ENCODE measurements at regions not wholly inside any gene's neighbourhood (a gene's known extent, or its start where the extent isn't known, plus 50 kb on each side); places are given as distances from the start of the nearest gene placed in this dataset.

GRCh38 chr2:7210712-7211111 lies 293.5 kb downstream of the RNF144A start:
- Histone ChIP-seq H3K27me3 (ENCODE audit: control insufficient read depth in 3 of 3, insufficient read depth in 3 of 3, low read depth in 1 of 3, low read length in 3 of 3) (no peaks in the 10 kb centered on the region), H4K91ac (ENCODE audit: low read depth, low read length, poor library complexity) (no peak overlapping the region), H3K27ac (replicated peaks; ENCODE audit: low read length) (no peak overlapping the region), H3K18ac (ENCODE audit: low read length) (no peak overlapping the region), H3K4me3 (ENCODE audit: low read length in 2 of 2) (no peak overlapping the region), H3K23ac (ENCODE audit: low read depth, low read length, poor library complexity) (no peak overlapping the region), H2BK5ac (ENCODE audit: low read length) (no peak overlapping the region), H3K4ac (ENCODE audit: low read length) (no peak overlapping the region), H3K14ac (ENCODE audit: low read length) (no peak overlapping the region), H2BK15ac (ENCODE audit: low read length) (no peak overlapping the region), H2BK12ac (ENCODE audit: low read length) (no peak overlapping the region), H3K79me1 (ENCODE audit: low read depth, low read length) (no peaks in the 10 kb centered on the region), H3K4me2 (ENCODE audit: insufficient read depth, low read length, poor library complexity, severe bottlenecking) (no peak overlapping the region), H3K9ac (ENCODE audit: low read depth, low read length, poor library complexity) (no peak overlapping the region), H2AFZ (ENCODE audit: low read length) (no peak overlapping the region), H2AK5ac (ENCODE audit: low read depth, low read length) (no peak overlapping the region), H3K9me3 (replicated peaks in 1 of 2; ENCODE audit: control insufficient read depth in 2 of 2, insufficient read depth in 1 of 2, low read depth in 1 of 2, low read length in 2 of 2) (no peaks in the 10 kb centered on the region), H4K8ac (ENCODE audit: low read depth, low read length) (no peak overlapping the region), H3K4me1 (ENCODE audit: control insufficient read depth in 2 of 2, insufficient read depth in 1 of 2, low read depth in 1 of 2, low read length in 2 of 2) (peaks cover 0 to 22% of the 10 kb centered on the region in 2 donors), H3K36me3 (replicated peaks in 1 of 2; ENCODE audit: control insufficient read depth in 2 of 2, insufficient read depth in 2 of 2, low read length in 2 of 2) (no peaks in the 10 kb centered on the region), H2BK120ac (ENCODE audit: low read depth, low read length) (no peak overlapping the region)
- WGBS, 2 donors (ENCODE audit: extremely low coverage in 2 of 2, insufficient read length in 2 of 2, insufficient replicate concordance in 1 of 2): no CpG with 5 or more reads among the region's 4 CpGs
- no peak for DNase-seq (ENCODE audit: low spot score)

- Histone ChIP-seq H3K36me3 (replicated peaks in 1 of 2; ENCODE audit: control insufficient read depth in 2 of 2, insufficient read depth in 2 of 2, low read length in 2 of 2) (no peaks in the 10 kb centered on the region), H4K91ac (ENCODE audit: low read depth, low read length, poor library complexity) (no peak overlapping the region), H2BK15ac (ENCODE audit: low read length) (no peak overlapping the region), H2BK5ac (ENCODE audit: low read length) (no peak overlapping the region), H2BK120ac (ENCODE audit: low read depth, low read length) (no peak overlapping the region), H2AK5ac (ENCODE audit: low read depth, low read length) (no peak overlapping the region), H3K79me1 (ENCODE audit: low read depth, low read length) (no peaks in the 10 kb centered on the region), H3K27me3 (ENCODE audit: control insufficient read depth in 3 of 3, insufficient read depth in 3 of 3, low read depth in 1 of 3, low read length in 3 of 3) (no peaks in the 10 kb centered on the region), H3K9ac (ENCODE audit: low read depth, low read length, poor library complexity) (no peak overlapping the region), H4K8ac (ENCODE audit: low read depth, low read length) (no peak overlapping the region), H2AFZ (ENCODE audit: low read length) (no peak overlapping the region), H3K9me3 (replicated peaks in 1 of 2; ENCODE audit: control insufficient read depth in 2 of 2, insufficient read depth in 1 of 2, low read depth in 1 of 2, low read length in 2 of 2) (peaks cover 0 to 2% of the 10 kb centered on the region in 2 donors), H3K4me1 (ENCODE audit: control insufficient read depth in 2 of 2, insufficient read depth in 1 of 2, low read depth in 1 of 2, low read length in 2 of 2) (peaks cover 0 to 6% of the 10 kb centered on the region in 2 donors), H3K23ac (ENCODE audit: low read depth, low read length, poor library complexity) (no peak overlapping the region), H3K18ac (ENCODE audit: low read length) (no peak overlapping the region), H3K4me3 (ENCODE audit: low read length in 2 of 2) (no peak overlapping the region), H3K27ac (replicated peaks; ENCODE audit: low read length) (no peak overlapping the region), H3K4ac (ENCODE audit: low read length) (no peak overlapping the region), H2BK12ac (ENCODE audit: low read length) (no peak overlapping the region), H3K4me2 (ENCODE audit: insufficient read depth, low read length, poor library complexity, severe bottlenecking) (no peak overlapping the region), H3K14ac (ENCODE audit: low read length) (no peak overlapping the region)
- DNase-seq (ENCODE audit: low spot score): no peak
- WGBS, 2 donors (ENCODE audit: extremely low coverage in 2 of 2, insufficient read length in 2 of 2, insufficient replicate concordance in 1 of 2): no CpG with 5 or more reads among the region's 1 CpG
These were observed 308.6 kb downstream of the RNF144A start for GRCh38 chr2:7225848-7226247.

- no peak overlapping the region for H3K23ac ChIP-seq (ENCODE audit: low read depth, low read length, poor library complexity)
- no peak overlapping the region for H2AK5ac ChIP-seq (ENCODE audit: low read depth, low read length)
- no peak for DNase-seq (ENCODE audit: low spot score)
- H3K9me3 ChIP-seq (replicated peaks in 1 of 2; ENCODE audit: control insufficient read depth in 2 of 2, insufficient read depth in 1 of 2, low read depth in 1 of 2, low read length in 2 of 2): peaks cover 0 to 2% of the 10 kb centered on the region in 2 donors
- no peaks in the 10 kb centered on the region for H3K27me3 ChIP-seq (ENCODE audit: control insufficient read depth in 3 of 3, insufficient read depth in 3 of 3, low read depth in 1 of 3, low read length in 3 of 3)
- WGBS, 2 donors (ENCODE audit: extremely low coverage in 2 of 2, insufficient read length in 2 of 2, insufficient replicate concordance in 1 of 2): no CpG with 5 or more reads among the region's 1 CpG
- no peak overlapping the region for H2BK120ac ChIP-seq (ENCODE audit: low read depth, low read length)
- H3K4me2 ChIP-seq (ENCODE audit: insufficient read depth, low read length, poor library complexity, severe bottlenecking): no peak overlapping the region
- H3K79me1 ChIP-seq (ENCODE audit: low read depth, low read length): no peaks in the 10 kb centered on the region
- no peak overlapping the region for H2BK12ac ChIP-seq (ENCODE audit: low read length)
- H4K91ac ChIP-seq (ENCODE audit: low read depth, low read length, poor library complexity): no peak overlapping the region
- H2BK5ac ChIP-seq (ENCODE audit: low read length): no peak overlapping the region
- H2AFZ ChIP-seq (ENCODE audit: low read length): no peak overlapping the region
- no peak overlapping the region for H2BK15ac ChIP-seq (ENCODE audit: low read length)
- no peak overlapping the region for H3K9ac ChIP-seq (ENCODE audit: low read depth, low read length, poor library complexity)
- no peak overlapping the region for H3K18ac ChIP-seq (ENCODE audit: low read length)
- no peak overlapping the region for H3K14ac ChIP-seq (ENCODE audit: low read length)
- no peak overlapping the region for H3K4ac ChIP-seq (ENCODE audit: low read length)
- peaks cover 0 to 6% of the 10 kb centered on the region in 2 donors for H3K4me1 ChIP-seq (ENCODE audit: control insufficient read depth in 2 of 2, insufficient read depth in 1 of 2, low read depth in 1 of 2, low read length in 2 of 2)
- H4K8ac ChIP-seq (ENCODE audit: low read depth, low read length): no peak overlapping the region
- no peaks in the 10 kb centered on the region for H3K36me3 ChIP-seq (replicated peaks in 1 of 2; ENCODE audit: control insufficient read depth in 2 of 2, insufficient read depth in 2 of 2, low read length in 2 of 2)
- no peak overlapping the region for H3K4me3 ChIP-seq (ENCODE audit: low read length in 2 of 2)
- H3K27ac ChIP-seq (replicated peaks; ENCODE audit: low read length): no peak overlapping the region
These were observed 309.3 kb downstream of the RNF144A start for GRCh38 chr2:7226501-7226900.

DNA sequence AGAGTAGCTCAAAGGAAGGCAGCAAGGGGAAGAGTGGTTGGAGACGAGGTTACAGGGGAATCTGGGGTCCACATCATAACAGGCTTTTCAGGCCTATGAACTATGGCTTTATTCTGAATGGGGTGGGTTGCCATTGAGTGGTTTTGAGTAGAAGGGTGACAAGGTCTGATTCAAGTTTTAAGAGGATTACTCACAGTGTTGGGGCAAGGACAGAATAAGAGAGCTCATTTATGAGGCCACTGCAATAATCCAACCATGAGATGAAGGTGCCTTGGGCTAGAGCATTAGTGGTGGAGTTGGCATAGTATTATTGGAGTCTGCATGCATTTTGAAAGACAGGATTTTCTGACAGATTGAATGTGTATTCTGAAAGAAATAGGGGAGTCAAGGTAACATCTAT lies 315.9 kb downstream of the RNF144A start:
- Histone ChIP-seq H3K14ac (ENCODE audit: low read length) (no peak overlapping the region), H2BK5ac (ENCODE audit: low read length) (no peak overlapping the region), H3K18ac (ENCODE audit: low read length) (no peak overlapping the region), H4K8ac (ENCODE audit: low read depth, low read length) (no peak overlapping the region), H2BK15ac (ENCODE audit: low read length) (no peak overlapping the region), H3K4me1 (ENCODE audit: control insufficient read depth in 2 of 2, insufficient read depth in 1 of 2, low read depth in 1 of 2, low read length in 2 of 2) (no peaks in the 10 kb centered on the region), H3K4ac (ENCODE audit: low read length) (no peak overlapping the region), H3K9me3 (replicated peaks in 1 of 2; ENCODE audit: control insufficient read depth in 2 of 2, insufficient read depth in 1 of 2, low read depth in 1 of 2, low read length in 2 of 2) (no peaks in the 10 kb centered on the region), H3K4me2 (ENCODE audit: insufficient read depth, low read length, poor library complexity, severe bottlenecking) (no peak overlapping the region), H3K4me3 (ENCODE audit: low read length in 2 of 2) (no peak overlapping the region), H3K9ac (ENCODE audit: low read depth, low read length, poor library complexity) (no peak overlapping the region), H4K91ac (ENCODE audit: low read depth, low read length, poor library complexity) (no peak overlapping the region), H2BK12ac (ENCODE audit: low read length) (no peak overlapping the region), H2AK5ac (ENCODE audit: low read depth, low read length) (no peak overlapping the region), H3K23ac (ENCODE audit: low read depth, low read length, poor library complexity) (no peak overlapping the region), H3K27ac (replicated peaks; ENCODE audit: low read length) (no peak overlapping the region), H3K36me3 (replicated peaks in 1 of 2; ENCODE audit: control insufficient read depth in 2 of 2, insufficient read depth in 2 of 2, low read length in 2 of 2) (no peaks in the 10 kb centered on the region), H2BK120ac (ENCODE audit: low read depth, low read length) (no peak overlapping the region), H3K79me1 (ENCODE audit: low read depth, low read length) (no peaks in the 10 kb centered on the region), H2AFZ (ENCODE audit: low read length) (no peak overlapping the region), H3K27me3 (ENCODE audit: control insufficient read depth in 3 of 3, insufficient read depth in 3 of 3, low read depth in 1 of 3, low read length in 3 of 3) (no peaks in the 10 kb centered on the region)
- no CpG with 5 or more reads among the region's 1 CpG for WGBS, 2 donors (ENCODE audit: extremely low coverage in 2 of 2, insufficient read length in 2 of 2, insufficient replicate concordance in 1 of 2)
- no peak for DNase-seq (ENCODE audit: low spot score)

Data from neuronal stem cell (in vitro differentiated cells).